Thyroid gland (tissue), 4 donors: ENCODE measurements at regions not wholly inside any gene's neighbourhood (a gene's known extent, or its start where the extent isn't known, plus 50 kb on each side); places are given as distances from the start of the nearest gene placed in this dataset.

ENCODE experiments used
- DNase-seq, 2 donors: peaks; one replicate each; pipeline ENCODE4 v3.0.0-alpha.2; 2019
- H3K27ac ChIP-seq, 3 donors: fragments of 200-600 bp; sonication (generic); 1 replicate in 2 of 3; 2 replicates in 1 of 3; pipeline ENCODE4 v1.5.1; 2016 to 2019; ENCODE audit warnings: mild to moderate bottlenecking in 1 of 3, moderate library complexity in 1 of 3
- H3K27me3 ChIP-seq: fragments of 200-600 bp; sonication (generic); one replicate; pipeline ENCODE4 v1.5.1; 2019
- H3K36me3 ChIP-seq, 2 donors: fragments of 200-600 bp; sonication (generic); one replicate each; pipeline ENCODE4 v1.5.1; 2016 to 2019
- H3K4me1 ChIP-seq, 2 donors: fragments of 200-600 bp; sonication (generic); one replicate each; pipeline ENCODE4 v1.5.1; 2017 to 2019
- H3K4me3 ChIP-seq, 3 donors: fragments of 200-600 bp; sonication (generic); replicated peaks in 1 of 3; 1 replicate in 2 of 3; 2 replicates in 1 of 3; pipeline ENCODE4 v1.5.1; 2016; ENCODE audit warnings: mild to moderate bottlenecking in 1 of 3
- H3K9me3 ChIP-seq: fragments of 200-600 bp; sonication (generic); one replicate; pipeline ENCODE4 v1.5.1; 2017
- CTCF ChIP-seq, 6 experiments: fragments of 200-600 bp in 3 of 6; fragments of 450-650 bp in 3 of 6; sonication (generic) in 3 of 6; IDR thresholded peaks; one replicate each; pipeline ENCODE4 v1.5.1; 2016 to 2019; ENCODE audit warnings: antibody characterized with exemption in 6 of 6, mild to moderate bottlenecking in 2 of 6, inconsistent platforms in 1 of 6, moderate library complexity in 1 of 6
- POLR2A ChIP-seq, 2 donors: fragments of 450-650 bp; IDR thresholded peaks; one replicate each; pipeline ENCODE4 v1.6.1; 2017; ENCODE audit warnings: antibody characterized with exemption in 2 of 2, mild to moderate bottlenecking in 2 of 2, moderate library complexity in 1 of 2
- WGBS, 2 donors: methylation state at CpG; one replicate each; pipeline ENCODE4 v1.1.5; 2017; 5-methylcytosine and 5-hydroxymethylcytosine counted together
- intact Hi-C: fragments of 100-400 bp; cut with DNase I; formaldehyde crosslinking; loops from one replicate; pipeline ENCODE4 v1.15.1; 2023

DNA sequence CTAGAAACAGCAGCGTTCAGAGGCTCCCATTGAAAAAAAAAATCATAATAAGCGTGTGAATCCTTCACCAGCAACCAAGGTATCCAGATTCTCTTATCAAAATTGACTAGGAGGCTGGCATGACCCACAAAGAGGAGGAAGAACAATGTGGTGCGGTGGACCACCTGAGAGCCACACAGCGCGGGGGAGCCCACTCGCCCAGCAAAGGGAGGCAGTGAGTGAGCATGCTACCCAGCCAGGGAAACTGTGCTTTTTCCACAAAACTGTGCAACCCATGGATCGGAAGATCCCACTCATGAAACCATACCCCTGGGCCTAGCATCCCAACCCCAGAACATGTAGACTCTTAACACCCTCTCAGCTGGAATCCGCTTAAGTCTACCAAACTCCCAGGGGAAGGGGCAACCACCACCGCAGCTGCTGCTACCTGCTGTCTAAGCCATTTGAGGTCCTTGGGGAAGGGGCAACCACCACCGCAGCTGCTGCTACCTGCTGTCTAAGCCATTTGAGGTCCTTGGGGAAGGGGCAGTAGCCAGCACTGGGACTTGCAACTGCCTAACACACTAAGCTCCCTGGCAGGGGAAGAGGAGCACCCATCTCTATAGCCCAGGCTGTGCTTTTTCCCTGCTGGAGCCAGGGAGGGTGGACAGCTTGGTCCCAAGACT lies 102.8 kb upstream of the CLDN18 start:
- DNase-seq, result no peak
- 92% methylated on average over 8 to 9 of the region's 10 CpGs for WGBS, 2 donors

GRCh38 chr3:137924628-137925027 lies 85.3 kb upstream of the CLDN18 start:
- no peak for TF ChIP-seq CTCF (IDR thresholded peaks at IDR 0.05)
- no peak for TF ChIP-seq POLR2A (IDR thresholded peaks at IDR 0.05)
- no peak for DNase-seq
- WGBS, 2 donors, result 76 to 86% methylated on average over 4 of the region's 4 CpGs
- no peaks in the 10 kb centered on the region for H3K27me3 ChIP-seq
- H3K4me3 ChIP-seq, result no peak overlapping the region
- H3K9me3 ChIP-seq, result no peaks in the 10 kb centered on the region
- intact Hi-C loops, result no loop called here
- H3K36me3 ChIP-seq, result no peaks in the 10 kb centered on the region
- no peaks in the 10 kb centered on the region for H3K4me1 ChIP-seq
- no peak overlapping the region for H3K27ac ChIP-seq

More for the DNA sequence above, 102.8 kb upstream of the CLDN18 start:
- Histone ChIP-seq H3K27me3 (no peaks in the 10 kb centered on the region), H3K36me3 (no peaks in the 10 kb centered on the region), H3K27ac (no peak overlapping the region), H3K9me3 (no peaks in the 10 kb centered on the region), H3K4me1 (no peaks in the 10 kb centered on the region), H3K4me3 (no peak overlapping the region)
- intact Hi-C loops, result no loop called here
- TF ChIP-seq POLR2A (IDR thresholded peaks at IDR 0.05) (no peak), CTCF (IDR thresholded peaks at IDR 0.05) (no peak)

GRCh38 chr3:137925080-137925479 lies 84.9 kb upstream of the CLDN18 start:
- TF ChIP-seq CTCF (IDR thresholded peaks at IDR 0.05) (no peak), POLR2A (IDR thresholded peaks at IDR 0.05) (no peak)
- Histone ChIP-seq H3K4me3 (no peak overlapping the region), H3K27me3 (no peaks in the 10 kb centered on the region), H3K27ac (no peak overlapping the region), H3K4me1 (no peaks in the 10 kb centered on the region), H3K36me3 (no peaks in the 10 kb centered on the region), H3K9me3 (no peaks in the 10 kb centered on the region)
- WGBS, 2 donors, result 92% methylated on average over 5 of the region's 5 CpGs
- no peak for DNase-seq
- intact Hi-C loops, result no loop called here

GRCh38 chr3:137926991-137927390 lies 83.0 kb upstream of the CLDN18 start:
- 79 to 100% methylated on average over 2 of the region's 2 CpGs for WGBS, 2 donors
- no peaks in the 10 kb centered on the region for H3K27me3 ChIP-seq
- no peaks in the 10 kb centered on the region for H3K9me3 ChIP-seq
- no peaks in the 10 kb centered on the region for H3K4me1 ChIP-seq
- no peak overlapping the region for H3K27ac ChIP-seq
- no peak overlapping the region for H3K4me3 ChIP-seq
- TF ChIP-seq CTCF (IDR thresholded peaks at IDR 0.05) (no peak), POLR2A (IDR thresholded peaks at IDR 0.05) (no peak)
- intact Hi-C loops, result no loop called here
- no peak for DNase-seq
- no peaks in the 10 kb centered on the region for H3K36me3 ChIP-seq

- intact Hi-C loops, result no loop called here
- no peak overlapping the region for H3K4me3 ChIP-seq
- H3K27me3 ChIP-seq, result no peaks in the 10 kb centered on the region
- no peaks in the 10 kb centered on the region for H3K9me3 ChIP-seq
- H3K4me1 ChIP-seq, result no peaks in the 10 kb centered on the region
- no peak for DNase-seq
- no peak overlapping the region for H3K27ac ChIP-seq
- TF ChIP-seq CTCF (IDR thresholded peaks at IDR 0.05), result no peak
- no peak for TF ChIP-seq POLR2A (IDR thresholded peaks at IDR 0.05)
- H3K36me3 ChIP-seq, result no peaks in the 10 kb centered on the region
- 75 to 78% methylated on average over 3 of the region's 3 CpGs for WGBS, 2 donors
These were observed 79.0 kb upstream of the CLDN18 start for GRCh38 chr3:137930976-137931375.
